GM12875 (cell line): ENCODE measurements at regions not wholly inside any gene's neighbourhood (a gene's known extent, or its start where the extent isn't known, plus 50 kb on each side); places are given as distances from the start of the nearest gene placed in this dataset.

Experiments used
- H3K4me3 ChIP-seq: one replicate; pipeline ENCODE4 v1.5.1; 2011; ENCODE audit warnings: low read depth, low read length, control low read depth
- CTCF ChIP-seq: IDR thresholded peaks from 2 replicates; pipeline ENCODE4 v1.5.1; 2011; ENCODE audit warnings: low read depth, mild to moderate bottlenecking, control low read depth, inconsistent platforms, low read length, moderate library complexity, borderline replicate concordance; ENCODE audit not compliant: insufficient read depth

GRCh38 chr19:31819837-31820236 lies 470.6 kb upstream of the TSHZ3 start:
- TF ChIP-seq CTCF = no peak
- H3K4me3 ChIP-seq = no peak overlapping the region

- no peak overlapping the region for H3K4me3 ChIP-seq
- TF ChIP-seq CTCF = no peak
Measured at GRCh38 chr19:31821346-31821745, 472.1 kb upstream of the TSHZ3 start.

- TF ChIP-seq CTCF = no peak
- no peak overlapping the region for H3K4me3 ChIP-seq
Measured at GRCh38 chr19:31825134-31826094, 476.2 kb upstream of the TSHZ3 start.

GRCh38 chr19:31826325-31826724 lies 477.1 kb upstream of the TSHZ3 start:
- H3K4me3 ChIP-seq = no peak overlapping the region
- TF ChIP-seq CTCF = no peak

- no peak for TF ChIP-seq CTCF
Measured at GRCh38 chr19:31831421-31832175, 482.4 kb upstream of the TSHZ3 start.

GRCh38 chr19:31832176-31832548 lies 482.9 kb upstream of the TSHZ3 start:
- no peak for TF ChIP-seq CTCF
- no peak overlapping the region for H3K4me3 ChIP-seq

More at GRCh38 chr19:31831421-31832175, 482.4 kb upstream of the TSHZ3 start:
- H3K4me3 ChIP-seq = no peak overlapping the region

GRCh38 chr19:31834070-31834469 lies 484.8 kb upstream of the TSHZ3 start:
- TF ChIP-seq CTCF = no peak
- H3K4me3 ChIP-seq = no peak overlapping the region
